AG10803 (cell line): ENCODE measurements at regions not wholly inside any gene's neighbourhood (a gene's known extent, or its start where the extent isn't known, plus 50 kb on each side); places are given as distances from the start of the nearest gene placed in this dataset.

ENCODE experiments used
- DNase-seq: peaks from one replicate; pipeline ENCODE4 v3.0.0; 2010; ENCODE audit warnings: low read depth
- H3K4me3 ChIP-seq: 2 replicates; pipeline ENCODE4 v1.5.1; 2011; ENCODE audit warnings: mild to moderate bottlenecking, low read length, control low read depth
- CTCF ChIP-seq: conservative IDR thresholded peaks from 2 replicates; pipeline ENCODE4 v1.5.1; 2011; ENCODE audit warnings: mild to moderate bottlenecking, low read length, control low read depth, inconsistent platforms

- H3K4me3 ChIP-seq = no peak overlapping the region
- TF ChIP-seq CTCF = no peak
- DNase-seq = no peak
Observed at GRCh38 chr2:45267062-45267792, 258.0 kb upstream of the SIX2 start.

- no peak overlapping the region for H3K4me3 ChIP-seq
- no peak for TF ChIP-seq CTCF
- DNase-seq = no peak
Observed at GRCh38 chr2:45265336-45265735, 256.1 kb upstream of the SIX2 start.

- DNase-seq = no peak
- no peak for TF ChIP-seq CTCF
- H3K4me3 ChIP-seq = no peak overlapping the region
Observed at GRCh38 chr2:45264227-45265225, 255.3 kb upstream of the SIX2 start.

GRCh38 chr2:45263147-45263546 is 253.9 kb upstream of the SIX2 start:
- TF ChIP-seq CTCF = no peak
- H3K4me3 ChIP-seq = no peak overlapping the region
- no peak for DNase-seq

GRCh38 chr2:45261746-45262145 is 252.5 kb upstream of the SIX2 start:
- no peak for DNase-seq
- H3K4me3 ChIP-seq = no peak overlapping the region

GRCh38 chr2:45260946-45261345 is 251.7 kb upstream of the SIX2 start:
- DNase-seq = no peak

More at GRCh38 chr2:45261746-45262145, 252.5 kb upstream of the SIX2 start:
- TF ChIP-seq CTCF = no peak

More at GRCh38 chr2:45260946-45261345, 251.7 kb upstream of the SIX2 start:
- no peak for TF ChIP-seq CTCF
- no peak overlapping the region for H3K4me3 ChIP-seq
